Fibroblast of villous mesenchyme (primary cell): ENCODE measurements at regions not wholly inside any gene's neighbourhood (a gene's known extent, or its start where the extent isn't known, plus 50 kb on each side); places are given as distances from the start of the nearest gene placed in this dataset.

Experiments
- DNase-seq: peaks from one replicate; pipeline ENCODE4 v3.0.0-alpha.2; 2010; ENCODE audit warnings: low read depth
- H3K4me3 ChIP-seq: 2 replicates; pipeline ENCODE4 v1.5.1; 2011; ENCODE audit warnings: low read depth, mild to moderate bottlenecking, low read length
- CTCF ChIP-seq: IDR thresholded peaks from 2 replicates; pipeline ENCODE4 v1.5.1; 2012; ENCODE audit warnings: low read depth, mild to moderate bottlenecking, low read length; ENCODE audit not compliant: insufficient read depth

GRCh38 chr18:27394687-27395086, 209.6 kb upstream of the CHST9 start:
- TF ChIP-seq CTCF, result no peak
- no peak overlapping the region for H3K4me3 ChIP-seq
- no peak for DNase-seq

- TF ChIP-seq CTCF, result no peak
- DNase-seq, result no peak
These were observed 197.6 kb upstream of the CHST9 start for GRCh38 chr18:27382567-27383216.

DNA sequence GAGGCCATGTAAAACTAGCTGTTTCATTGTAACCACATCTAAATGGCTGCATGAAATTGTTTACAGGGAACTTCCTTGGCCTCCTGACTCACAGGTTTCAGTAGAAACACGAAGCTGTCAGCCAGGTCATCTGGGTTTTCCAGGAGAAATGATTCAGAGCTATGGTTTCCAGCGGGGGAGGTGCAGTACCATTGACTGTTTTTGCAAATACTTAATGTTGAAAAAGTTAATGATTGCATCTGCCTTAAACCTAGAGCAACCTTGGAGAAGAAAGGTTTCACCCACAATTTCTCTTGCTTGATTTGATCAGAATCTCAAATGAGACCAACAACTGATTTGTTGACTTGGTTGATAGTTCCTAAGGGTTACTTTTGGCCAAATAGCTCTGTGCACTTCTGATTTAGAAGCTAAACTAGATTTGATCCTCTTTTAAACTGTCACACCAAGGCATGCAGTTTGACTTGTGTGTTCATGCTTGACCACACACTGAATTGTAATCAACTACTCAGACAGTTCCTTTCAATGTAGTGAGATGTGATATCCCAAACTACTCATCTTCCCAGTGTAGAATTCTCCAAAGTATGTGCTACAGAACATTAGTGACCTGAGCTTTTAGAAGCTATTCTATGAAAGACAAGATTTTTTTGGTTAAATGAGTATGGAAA, 193.5 kb upstream of the CHST9 start:
- DNase-seq, result no peak
- no peak for TF ChIP-seq CTCF
- no peak overlapping the region for H3K4me3 ChIP-seq

More at GRCh38 chr18:27382567-27383216, 197.6 kb upstream of the CHST9 start:
- H3K4me3 ChIP-seq, result no peak overlapping the region

DNA sequence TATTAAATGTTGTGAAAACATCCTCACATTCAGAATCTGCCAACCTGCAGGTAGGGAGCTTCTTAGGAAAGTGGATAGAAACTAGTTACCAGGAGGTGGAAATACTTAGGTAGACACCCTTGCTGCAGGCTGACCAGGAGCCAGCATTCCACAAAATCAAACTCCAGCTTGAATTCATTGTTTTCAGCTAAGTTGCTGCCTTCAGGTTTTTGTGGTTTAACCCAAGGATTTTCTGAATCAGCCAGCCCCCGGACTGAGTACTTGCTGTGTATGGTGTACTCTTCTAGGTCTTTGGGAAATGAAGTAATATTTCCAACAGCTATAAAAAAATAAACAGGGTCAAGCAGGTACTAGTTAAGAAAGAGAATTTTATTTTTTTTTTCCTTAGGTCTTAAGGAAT, 192.1 kb upstream of the CHST9 start:
- H3K4me3 ChIP-seq, result no peak overlapping the region
- no peak for DNase-seq
- TF ChIP-seq CTCF, result no peak

DNA sequence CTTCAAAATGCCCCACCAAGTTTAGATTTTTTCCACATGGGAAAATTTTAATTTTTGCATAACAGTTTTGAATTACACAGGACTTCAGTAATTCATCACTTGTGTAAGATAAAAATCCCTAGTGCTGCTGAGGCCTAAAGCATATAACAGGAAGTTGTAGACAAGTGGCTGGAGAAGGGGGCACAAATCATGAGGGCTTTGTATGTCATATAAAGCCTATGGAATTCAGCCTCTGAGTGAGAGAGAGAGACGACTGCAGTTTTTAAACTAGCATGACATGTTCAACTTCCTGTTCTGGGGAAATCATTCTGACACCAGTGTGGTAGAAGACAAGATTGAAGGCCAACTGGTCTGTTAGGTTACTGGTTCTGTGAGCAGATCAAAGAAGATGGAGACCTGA, 187.3 kb upstream of the CHST9 start:
- TF ChIP-seq CTCF, result no peak
- no peak overlapping the region for H3K4me3 ChIP-seq
- no peak for DNase-seq

- H3K4me3 ChIP-seq, result no peak overlapping the region
- no peak for TF ChIP-seq CTCF
- DNase-seq, result no peak
These were observed 181.6 kb upstream of the CHST9 start for GRCh38 chr18:27366665-27367064.
